KBM-7 (cell line): ENCODE measurements at regions not wholly inside any gene's neighbourhood (a gene's known extent, or its start where the extent isn't known, plus 50 kb on each side); places are given as distances from the start of the nearest gene placed in this dataset.
"Not testable (repeated sequence)": the region's sequence is repeated elsewhere in the genome, so short reads cannot be mapped to it uniquely, and the experiment has no call there.

Experiments used
- DNase-seq: peaks from one replicate; pipeline ENCODE4 v3.0.0-alpha.2; 2015
- in situ Hi-C: fragments of 300-500 bp; cut with MboI; formaldehyde crosslinking; loops from 2 replicates; pipeline ENCODE4 v1.14.3; 2020; ENCODE audit warnings: low sequenced_read_pairs, low pct_unique_long_range_greater_than_20kb, mixed read lengths

DNA sequence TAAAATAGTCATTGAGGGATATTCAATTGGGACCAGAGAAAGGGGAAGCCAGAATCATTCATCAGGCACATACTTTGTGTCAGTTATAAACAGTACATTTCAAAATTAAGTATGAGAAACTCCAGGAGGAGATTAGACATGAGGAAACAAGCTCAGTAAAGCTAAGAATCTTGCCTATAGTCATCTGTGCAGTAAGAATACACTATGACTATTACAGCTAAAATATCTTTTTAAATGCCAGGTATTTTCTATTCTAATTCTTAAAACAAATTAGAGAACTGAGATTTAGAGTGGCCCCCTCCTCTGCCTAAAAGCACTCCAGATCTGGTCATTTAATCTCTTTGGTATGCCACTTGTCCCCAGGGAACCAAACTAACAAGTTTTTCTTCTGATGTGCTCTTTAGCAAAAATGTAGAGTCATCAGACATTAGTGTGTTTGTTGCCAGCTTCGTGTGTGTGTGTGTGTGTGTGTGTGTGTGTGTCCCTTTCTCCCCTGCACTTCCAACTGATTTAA, 541.1 kb downstream of the TTLL7 start:
- in situ Hi-C loops, DNase-seq: not testable (repeated sequence)

DNA sequence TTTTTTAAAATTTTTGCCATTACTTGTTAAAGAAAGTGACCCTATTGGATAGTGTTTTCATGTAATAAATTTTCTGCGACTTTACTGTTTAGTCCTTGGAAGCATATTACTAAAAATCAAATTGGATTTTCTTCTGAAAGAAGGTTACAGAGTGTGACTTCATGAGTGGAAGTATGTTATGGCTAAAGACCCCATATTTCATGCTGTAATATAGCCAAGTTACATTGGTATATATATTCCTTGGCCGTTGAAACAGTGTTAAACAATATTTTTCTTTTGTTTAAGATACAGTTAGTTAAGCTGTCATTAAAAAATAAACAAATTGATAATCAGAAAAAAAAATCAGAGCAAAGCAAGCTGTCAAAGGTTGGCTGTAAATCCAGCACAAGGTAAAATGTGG, 541.7 kb downstream of the TTLL7 start:
- in situ Hi-C loops, DNase-seq: not testable (repeated sequence)

DNA sequence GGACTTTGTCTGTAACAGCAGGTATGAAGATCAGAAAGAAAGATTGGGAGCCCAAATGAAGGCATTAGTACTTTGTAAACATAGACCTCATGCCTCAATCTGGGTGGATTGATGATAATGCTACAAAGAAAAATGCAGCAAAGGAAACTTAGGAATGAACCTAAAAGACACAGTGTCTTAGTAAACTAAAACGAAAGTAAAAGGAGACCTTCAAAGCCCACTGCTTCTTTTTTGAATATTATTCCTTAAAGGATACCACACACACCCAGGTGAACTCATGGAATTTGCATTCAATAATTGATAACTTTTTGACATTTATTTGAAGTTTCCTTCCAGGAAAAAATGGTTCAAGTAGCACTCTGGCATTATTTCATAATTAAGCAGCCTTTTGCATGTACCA, 543.2 kb downstream of the TTLL7 start:
- DNase-seq, in situ Hi-C loops: not testable (repeated sequence)

DNA sequence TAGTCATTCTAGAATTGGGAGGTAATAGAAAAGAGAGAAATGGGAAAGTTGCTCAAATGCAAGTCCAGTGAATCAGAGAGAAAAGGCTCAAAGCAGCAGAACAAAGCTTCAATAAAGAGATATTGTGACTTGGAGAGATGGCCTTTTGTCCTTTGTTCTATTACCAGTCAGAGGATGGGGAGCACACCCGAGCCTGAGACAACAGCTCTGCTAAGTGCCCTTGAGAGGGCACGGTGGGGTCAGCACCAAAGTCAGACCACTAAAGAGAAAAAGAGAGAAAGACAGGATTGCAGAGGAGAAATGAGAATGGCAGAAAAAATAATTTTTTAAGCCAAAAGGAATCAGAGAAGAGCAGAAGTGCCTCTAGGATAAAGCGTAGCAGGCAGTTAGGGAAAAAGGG, 553.1 kb downstream of the TTLL7 start:
- DNase-seq, in situ Hi-C loops: not testable (repeated sequence)

DNA sequence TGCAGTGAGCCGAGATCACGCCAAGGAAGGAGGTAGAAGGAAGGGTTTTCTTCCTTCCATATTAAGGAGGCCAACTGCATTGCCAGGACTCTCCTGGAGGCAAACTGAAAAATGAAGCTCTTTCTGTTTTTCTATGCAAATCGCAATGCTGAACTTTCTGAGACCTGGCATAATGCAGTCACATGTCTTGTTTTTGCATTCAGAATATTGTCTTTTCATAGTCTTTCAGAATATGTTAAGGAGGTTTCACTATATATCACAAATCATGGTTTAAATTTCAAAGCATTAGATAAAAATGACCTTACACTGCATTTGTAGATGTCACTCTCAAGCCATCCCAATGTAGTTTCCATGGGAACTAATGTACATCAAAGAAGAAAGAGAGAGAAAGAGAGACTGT, 556.5 kb downstream of the TTLL7 start:
- in situ Hi-C loops, DNase-seq: not testable (repeated sequence)

DNA sequence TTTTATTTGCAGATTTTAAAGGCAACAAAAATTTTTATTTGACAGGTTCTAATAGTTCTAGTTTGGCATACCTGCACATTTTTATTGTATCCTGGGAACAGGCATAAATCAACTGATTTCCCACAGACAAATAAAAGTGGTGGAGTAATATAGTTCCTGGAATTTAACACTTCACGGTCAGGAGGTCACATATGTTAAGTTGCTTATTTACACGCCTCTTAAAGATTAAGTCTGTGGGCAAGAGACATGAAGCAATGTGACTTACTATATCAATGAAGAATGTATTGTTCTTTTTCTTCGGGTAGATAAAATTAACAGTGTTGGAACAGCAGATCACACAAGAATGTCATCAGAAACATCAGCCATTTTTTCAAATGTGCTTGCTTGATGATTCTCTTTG, 558.3 kb downstream of the TTLL7 start:
- DNase-seq, in situ Hi-C loops: not testable (repeated sequence)

DNA sequence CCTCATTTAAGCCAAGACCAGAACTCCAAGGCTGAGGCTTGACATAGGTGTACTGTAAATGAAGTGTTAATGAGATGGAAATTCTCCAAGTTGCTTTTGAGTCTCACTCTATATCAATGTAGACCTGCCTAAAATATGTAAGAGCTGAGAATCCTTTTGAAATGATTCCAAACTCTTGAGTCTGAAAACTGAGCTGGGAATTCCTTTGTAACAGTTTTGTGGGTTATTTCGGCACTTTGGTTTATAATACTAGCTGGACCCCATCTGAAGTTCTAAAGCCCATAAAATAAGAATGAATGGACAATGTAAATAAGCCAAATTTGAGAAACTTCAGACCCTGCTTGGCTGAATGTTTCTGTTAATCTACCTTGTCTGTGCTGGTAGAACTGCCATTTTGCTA, 558.9 kb downstream of the TTLL7 start:
- in situ Hi-C loops, DNase-seq: not testable (repeated sequence)

DNA sequence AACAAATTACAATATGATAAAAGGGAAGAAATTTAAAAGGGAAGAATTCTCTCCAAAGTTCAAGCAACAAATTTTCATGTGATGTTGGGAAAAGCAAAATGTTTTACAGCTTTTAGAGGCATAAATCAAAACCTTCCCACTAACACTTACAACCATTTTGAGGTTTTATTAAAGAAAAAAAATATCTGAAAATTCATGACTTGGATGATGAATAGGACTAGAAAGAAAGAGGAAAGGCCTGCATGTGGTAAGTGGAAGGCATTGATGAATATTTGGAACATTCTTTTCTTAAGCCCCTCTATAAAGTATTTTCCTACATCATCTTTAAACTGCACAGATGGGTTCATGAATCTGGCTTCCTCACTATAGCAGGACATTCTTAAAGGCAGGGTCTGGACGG, 560.6 kb downstream of the TTLL7 start:
- DNase-seq, in situ Hi-C loops: not testable (repeated sequence)

DNA sequence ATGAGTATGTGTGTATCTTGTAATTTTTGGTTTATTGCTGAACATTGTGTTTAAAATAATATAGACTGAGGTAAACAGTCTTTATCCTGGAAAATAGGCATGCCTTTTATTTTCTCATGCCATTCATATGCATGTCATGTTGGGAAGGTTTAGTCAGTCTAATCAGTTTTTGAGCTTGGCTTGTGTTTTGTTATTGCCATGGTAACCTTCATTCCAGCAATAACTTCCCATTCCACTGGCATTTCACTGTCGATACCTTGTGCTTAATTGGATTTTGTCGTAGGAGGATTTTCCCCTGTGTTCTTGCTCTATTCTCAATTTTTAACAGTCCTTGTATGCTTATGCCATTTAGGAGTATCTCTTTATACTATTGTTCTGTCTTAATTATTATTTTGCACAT, 563.6 kb downstream of the TTLL7 start:
- in situ Hi-C loops, DNase-seq: not testable (repeated sequence)

DNA sequence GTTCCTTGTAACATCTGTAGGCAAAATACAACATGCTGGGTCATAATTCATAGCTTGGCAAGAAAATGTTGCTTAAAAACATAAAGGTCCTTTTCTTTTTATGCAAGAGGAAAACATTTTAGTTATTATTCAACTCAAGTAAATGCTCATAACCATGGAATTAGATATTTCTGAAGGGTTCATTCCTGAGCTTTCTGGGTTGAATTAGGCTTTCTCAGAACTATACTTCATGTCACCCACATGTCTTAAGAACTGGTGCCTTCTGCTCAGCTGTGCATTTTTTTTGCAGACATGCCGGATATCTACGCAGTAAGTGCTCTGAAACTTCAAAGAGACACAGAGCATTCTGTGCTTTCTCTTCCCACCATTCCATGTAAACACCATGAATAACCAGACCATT, 571.4 kb downstream of the TTLL7 start:
- DNase-seq, in situ Hi-C loops: not testable (repeated sequence)

DNA sequence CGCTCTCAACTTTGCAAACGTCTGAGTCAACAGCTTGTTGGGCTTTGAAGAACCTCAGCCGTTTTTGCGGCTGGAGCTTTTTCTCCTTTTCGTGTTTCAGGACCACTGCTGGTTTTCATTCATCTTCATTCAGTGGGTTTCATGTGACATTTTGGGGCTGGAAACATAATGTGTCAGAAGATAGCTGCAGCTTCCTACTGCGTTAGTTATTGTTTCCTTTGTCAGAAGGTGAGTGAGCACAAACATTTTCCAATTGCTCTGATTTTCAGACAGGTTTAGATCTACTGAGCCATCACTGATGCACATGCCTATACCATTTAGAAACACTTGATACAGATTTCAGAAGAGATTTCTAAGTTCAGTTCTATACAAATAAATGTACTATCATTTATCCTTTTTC, 575.5 kb downstream of the TTLL7 start:
- DNase-seq, in situ Hi-C loops: not testable (repeated sequence)

DNA sequence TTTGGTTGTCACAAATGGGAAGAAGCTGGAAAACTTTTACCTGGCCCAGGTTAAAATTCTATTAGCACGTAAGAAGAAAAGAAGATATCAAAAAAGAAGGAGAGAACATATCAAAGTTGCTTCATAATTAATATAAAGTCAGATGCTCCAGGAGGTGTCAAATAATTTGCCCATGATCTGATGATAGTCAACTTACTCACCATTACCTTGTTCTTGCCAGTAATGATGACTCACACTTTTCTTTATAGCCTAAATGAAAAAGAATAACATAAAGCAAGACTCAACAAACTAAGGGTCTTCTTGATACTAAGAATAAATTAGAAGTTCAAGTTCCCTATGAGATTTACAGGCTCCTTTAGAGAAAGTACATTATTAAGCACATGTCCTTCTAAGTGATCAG, 580.4 kb downstream of the TTLL7 start:
- no peak for DNase-seq

DNA sequence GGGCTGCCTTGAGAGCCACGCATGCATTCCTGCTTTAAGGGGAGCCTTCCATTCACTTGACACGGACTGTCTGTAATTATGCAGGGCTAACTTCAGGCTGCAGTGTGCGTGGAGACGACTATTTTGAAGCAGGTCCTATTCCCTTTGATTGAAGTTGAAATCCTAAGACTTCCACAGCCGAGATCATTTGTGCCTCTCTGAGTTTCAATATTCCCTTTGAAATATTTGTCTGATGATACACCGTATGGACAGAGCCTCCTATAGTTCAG, 585.2 kb downstream of the TTLL7 start:
- DNase-seq, in situ Hi-C loops: not testable (repeated sequence)

More for the DNA sequence above, 580.4 kb downstream of the TTLL7 start:
- in situ Hi-C loops: no loop called here

DNA sequence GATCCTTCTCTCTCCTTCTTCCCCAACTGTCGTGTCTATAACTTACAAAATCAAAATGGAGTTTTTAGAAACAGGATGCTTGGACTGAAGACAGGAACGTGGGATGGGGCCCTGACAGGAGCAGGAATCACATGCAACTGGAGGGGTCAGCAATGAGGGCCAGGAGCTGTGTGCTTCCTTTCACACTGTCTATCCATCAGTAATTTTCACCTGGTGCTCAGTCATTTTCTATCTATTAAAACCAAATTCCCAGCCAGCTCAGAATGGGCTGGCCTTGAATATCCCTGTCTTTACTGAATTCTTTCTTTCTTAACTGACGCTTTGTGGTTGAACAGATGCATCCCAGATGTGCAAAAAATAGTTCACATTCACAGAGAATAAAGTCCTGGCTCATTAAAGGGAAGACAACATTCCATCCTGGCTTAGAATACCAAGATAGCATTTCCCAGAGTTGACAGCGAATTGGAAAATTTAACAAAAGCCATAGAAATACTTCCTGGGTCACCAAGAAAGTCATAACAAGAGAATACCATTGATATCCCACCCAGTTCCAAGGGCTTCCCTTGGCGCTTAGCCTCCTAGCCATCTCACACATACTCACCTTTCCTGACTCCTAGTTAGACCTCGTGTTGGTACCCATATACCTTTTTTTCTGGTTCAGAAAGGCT, 588.1 kb downstream of the TTLL7 start:
- in situ Hi-C loops, DNase-seq: not testable (repeated sequence)

DNA sequence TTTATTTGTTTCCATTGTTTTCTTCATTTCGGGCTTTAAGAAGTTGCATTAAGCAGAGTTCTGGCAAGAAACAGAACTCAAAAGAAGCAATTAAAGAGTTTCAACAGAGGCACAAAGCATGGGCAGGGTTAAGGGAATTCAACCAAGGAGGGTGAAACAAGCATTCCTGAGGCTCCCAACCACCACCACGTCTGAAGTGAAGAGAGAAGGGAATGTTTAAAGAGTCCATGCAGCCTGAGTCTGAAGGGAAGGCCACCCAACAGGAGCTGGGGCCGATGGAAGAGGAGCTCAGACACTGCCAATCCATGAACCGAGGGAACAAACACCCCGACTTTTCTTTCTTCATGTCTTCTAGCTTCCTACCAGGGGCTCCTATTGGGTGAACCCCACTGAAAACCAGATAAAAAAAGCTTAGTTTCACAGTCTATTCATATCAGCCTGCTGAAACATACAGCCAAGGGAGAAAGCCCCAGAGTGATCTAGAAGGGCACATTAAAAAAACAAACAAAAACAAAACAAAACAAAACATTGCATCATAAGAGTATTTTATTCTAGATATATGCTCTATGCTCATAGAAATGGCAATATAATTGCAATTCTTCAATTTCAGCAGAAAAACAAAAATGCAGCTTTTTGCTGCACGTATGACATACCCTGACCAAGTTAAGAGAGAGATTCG, 592.1 kb downstream of the TTLL7 start:
- DNase-seq, in situ Hi-C loops: not testable (repeated sequence)

DNA sequence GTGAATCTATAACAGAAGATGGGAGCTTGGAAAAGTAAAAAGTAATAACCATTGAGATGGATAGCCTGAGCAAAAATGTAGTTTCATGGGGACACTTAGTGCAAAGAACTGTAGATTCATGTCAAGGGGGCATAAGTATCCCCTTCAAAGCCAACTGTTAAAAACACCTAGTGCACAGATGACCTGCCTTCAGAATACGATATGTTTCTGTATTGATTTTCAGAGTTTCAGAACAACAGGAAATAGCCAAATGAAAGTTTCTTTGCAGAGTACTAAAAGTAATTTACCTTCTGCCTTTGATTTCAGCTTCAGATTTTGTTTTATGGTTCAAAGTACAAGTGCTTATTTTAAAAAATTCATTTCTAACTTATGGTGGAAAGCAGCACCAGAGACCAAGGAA, 593.1 kb downstream of the TTLL7 start:
- DNase-seq, in situ Hi-C loops: not testable (repeated sequence)

DNA sequence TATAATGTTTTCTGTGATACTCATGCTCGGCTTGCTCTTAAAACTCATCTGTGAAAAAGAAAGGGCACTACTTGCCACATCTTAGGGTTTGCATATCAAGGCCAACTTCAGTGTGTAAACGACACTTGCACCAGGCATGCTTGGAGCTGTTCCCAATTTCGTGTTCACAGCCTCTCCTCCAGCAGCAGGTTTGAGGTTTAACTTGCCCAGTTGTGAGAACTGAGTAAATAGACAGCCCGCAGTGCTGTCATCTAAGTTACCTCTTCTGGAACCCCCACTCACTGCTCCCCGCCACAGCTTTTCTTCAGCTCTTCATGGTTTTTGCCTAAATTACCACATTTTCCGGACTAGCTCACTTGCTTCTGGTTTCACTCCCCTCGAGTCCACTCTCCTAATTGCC, 595.4 kb downstream of the TTLL7 start:
- DNase-seq, in situ Hi-C loops: not testable (repeated sequence)

DNA sequence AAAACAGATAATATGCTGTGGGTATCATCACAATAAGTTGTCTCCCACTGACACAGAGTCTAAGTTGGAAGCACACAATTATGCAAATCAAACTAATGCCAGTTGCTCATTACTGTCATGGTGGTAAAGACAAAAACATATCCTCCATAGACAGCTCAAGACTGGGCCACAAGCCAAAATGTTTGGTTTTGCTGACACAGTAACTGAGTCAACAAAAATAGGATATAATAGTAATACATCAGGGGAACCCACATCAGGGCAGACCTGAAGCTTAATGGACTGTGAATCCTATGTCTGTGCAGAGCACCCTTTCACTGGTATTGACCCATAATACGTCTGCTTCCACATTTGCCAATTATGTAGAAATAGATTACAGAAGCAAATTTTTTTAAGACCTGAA, 597.8 kb downstream of the TTLL7 start:
- in situ Hi-C loops, DNase-seq: not testable (repeated sequence)

DNA sequence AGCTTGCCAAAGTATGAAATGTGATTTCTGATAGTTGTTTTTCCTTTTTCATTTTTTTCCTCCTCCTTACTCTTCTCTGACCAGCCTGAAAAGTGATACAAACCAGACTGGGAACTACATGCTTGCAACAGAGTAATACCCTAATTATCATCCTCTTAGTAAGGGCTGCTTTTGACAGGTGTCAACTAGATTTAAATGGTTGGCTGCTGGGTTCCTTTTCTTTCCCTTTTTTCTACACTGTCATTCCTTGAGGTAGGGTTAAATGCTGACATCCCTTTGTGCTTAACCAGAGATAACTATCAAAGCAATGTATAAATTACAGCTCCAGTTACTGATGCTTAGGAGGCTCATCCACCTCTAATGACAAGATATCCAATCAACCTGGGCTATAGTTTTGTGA, 598.8 kb downstream of the TTLL7 start:
- DNase-seq, in situ Hi-C loops: not testable (repeated sequence)

DNA sequence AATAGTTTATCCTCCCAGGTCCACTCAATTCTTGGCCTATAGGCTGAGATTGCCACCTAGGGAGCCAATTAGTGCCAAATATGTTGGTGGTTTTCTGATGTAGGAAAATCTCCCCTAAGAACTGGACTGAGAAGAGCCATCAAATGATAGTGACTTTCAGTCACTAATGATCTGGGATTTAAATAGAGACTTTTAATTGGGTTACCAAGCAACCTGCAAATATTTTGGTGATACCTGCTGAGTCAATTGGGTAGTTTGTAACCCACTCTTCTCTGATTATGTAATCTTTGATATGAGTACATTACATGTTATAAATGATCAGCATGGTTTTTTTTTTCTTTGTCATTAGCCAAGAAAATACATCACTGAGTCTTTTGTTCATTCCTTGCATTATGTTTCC, 600.8 kb downstream of the TTLL7 start:
- DNase-seq, in situ Hi-C loops: not testable (repeated sequence)

DNA sequence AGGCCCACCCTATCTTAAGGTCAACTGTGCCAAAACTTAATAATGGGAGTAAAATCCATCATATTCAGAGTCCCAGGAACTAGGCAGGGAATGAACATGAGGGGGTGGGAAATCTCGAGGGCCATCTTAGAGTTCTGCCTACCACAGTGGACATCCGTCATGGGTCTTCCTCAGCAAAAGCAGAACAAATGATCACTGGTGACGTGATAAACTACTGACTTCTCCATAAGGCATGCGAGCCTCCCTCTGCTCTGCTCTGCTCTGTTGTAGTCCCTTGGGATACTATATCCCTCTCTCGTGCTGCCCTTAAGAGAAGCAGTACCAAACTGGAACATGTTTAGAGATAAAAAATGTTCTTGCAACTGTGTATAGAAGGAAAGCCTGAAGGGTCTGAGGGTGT, 603.8 kb downstream of the TTLL7 start:
- in situ Hi-C loops, DNase-seq: not testable (repeated sequence)
